Liver (tissue), 3 donors: ENCODE measurements at regions not wholly inside any gene's neighbourhood (a gene's known extent, or its start where the extent isn't known, plus 50 kb on each side); places are given as distances from the start of the nearest gene placed in this dataset.

Experiments
- ATF3 ChIP-seq: IDR thresholded peaks from 2 replicates; pipeline ENCODE4 v1.6.1; 2016; ENCODE audit warnings: antibody characterized with exemption
- CTCF ChIP-seq: fragments of 150-350 bp; IDR thresholded peaks from 2 replicates; pipeline ENCODE4 v1.5.1; 2017; ENCODE audit warnings: improper control_type of control experiment, low read depth, low read length; ENCODE audit not compliant: missing input control
- EGR1 ChIP-seq, 2 donors: IDR thresholded peaks; 2 replicates each; pipeline ENCODE4 v1.6.1; 2016 to 2018; ENCODE audit warnings: antibody characterized with exemption in 2 of 2, low read depth in 2 of 2
- FOXA1 ChIP-seq: IDR thresholded peaks from 2 replicates; pipeline ENCODE4 v1.6.1; 2016; ENCODE audit warnings: antibody characterized with exemption
- GABPA ChIP-seq, 2 donors: IDR thresholded peaks in 1 of 2; conservative IDR thresholded peaks in 1 of 2; 2 replicates each; pipeline ENCODE4 v1.6.1; 2016; ENCODE audit warnings: antibody characterized with exemption in 2 of 2, mild to moderate bottlenecking in 1 of 2, moderate library complexity in 1 of 2
- HNF4G ChIP-seq: IDR thresholded peaks from 2 replicates; pipeline ENCODE4 v1.6.1; 2016; ENCODE audit warnings: antibody characterized with exemption
- JUND ChIP-seq, 2 donors: IDR thresholded peaks; 2 replicates each; pipeline ENCODE4 v1.6.1; 2016; ENCODE audit warnings: antibody characterized with exemption in 2 of 2
- MAX ChIP-seq: IDR thresholded peaks from 2 replicates; pipeline ENCODE4 v1.6.1; 2016; ENCODE audit warnings: antibody characterized with exemption
- RAD21 ChIP-seq, 2 donors: IDR thresholded peaks; 2 replicates each; pipeline ENCODE4 v1.6.1; 2016; ENCODE audit warnings: antibody characterized with exemption in 2 of 2, mild to moderate bottlenecking in 2 of 2
- REST ChIP-seq: IDR thresholded peaks from 2 replicates; pipeline ENCODE4 v1.6.1; 2016; ENCODE audit warnings: antibody characterized with exemption, mild to moderate bottlenecking
- SP1 ChIP-seq: IDR thresholded peaks from 2 replicates; pipeline ENCODE4 v1.6.1; 2018; ENCODE audit warnings: antibody characterized with exemption, mild to moderate bottlenecking
- TAF1 ChIP-seq: conservative IDR thresholded peaks from 2 replicates; pipeline ENCODE4 v1.6.1; 2016; ENCODE audit warnings: antibody characterized with exemption, mild to moderate bottlenecking
- YY1 ChIP-seq: IDR thresholded peaks from 2 replicates; pipeline ENCODE4 v1.6.1; 2016; ENCODE audit warnings: antibody characterized with exemption, mild to moderate bottlenecking
- ZBTB33 ChIP-seq: IDR thresholded peaks from 2 replicates; pipeline ENCODE4 v1.6.1; 2016; ENCODE audit warnings: antibody characterized with exemption
- donor health status: healthy.
- donor health status: healthy.

GRCh38 chr10:62938672-62939071, 122.5 kb upstream of the EGR2 start:
- TF ChIP-seq JUND (IDR thresholded peaks at IDR 0.05) (no peak), RAD21 (IDR thresholded peaks at IDR 0.05) (no peak), YY1 (no peak), CTCF (no peak), ATF3 (no peak), REST (no peak), GABPA (IDR thresholded peaks at IDR 0.05 in 1 of 2, conservative IDR thresholded peaks at IDR 0.05 in 1 of 2) (no peak), TAF1 (no peak), SP1 (no peak), MAX (no peak), EGR1 (IDR thresholded peaks at IDR 0.05; ENCODE audit: low read depth in 2 of 2) (no peak), FOXA1 (no peak), HNF4G (no peak), ZBTB33 (no peak)
